Thymus (tissue), 11 donors: ENCODE measurements at regions not wholly inside any gene's neighbourhood (a gene's known extent, or its start where the extent isn't known, plus 50 kb on each side); places are given as distances from the start of the nearest gene placed in this dataset.
"Not testable (repeated sequence)": the region's sequence is repeated elsewhere in the genome, so short reads cannot be mapped to it uniquely, and the experiment has no call there.

Experiments used
- DNase-seq, 9 donors: peaks; one replicate each; pipeline ENCODE4 v3.0.0-alpha.2; 2013; ENCODE audit warnings: low spot score in 9 of 9, low read depth in 6 of 9, missing footprints in 1 of 9
- H3K27ac ChIP-seq, 2 donors: one replicate each; pipeline ENCODE4 v1.5.1; 2013; ENCODE audit warnings: control low read depth in 1 of 2, low read depth in 1 of 2, low read length in 1 of 2, mild to moderate bottlenecking in 1 of 2, moderate library complexity in 1 of 2
- H3K27me3 ChIP-seq, 2 donors: one replicate each; pipeline ENCODE4 v1.5.1; 2013; ENCODE audit warnings: low read length in 1 of 2; ENCODE audit not compliant: control insufficient read depth in 2 of 2, insufficient read depth in 1 of 2
- H3K36me3 ChIP-seq, 2 donors: one replicate each; pipeline ENCODE4 v1.5.1; 2013; ENCODE audit warnings: low read length in 1 of 2, mild to moderate bottlenecking in 1 of 2, moderate library complexity in 1 of 2; ENCODE audit not compliant: control insufficient read depth in 2 of 2, insufficient read depth in 2 of 2
- H3K4me1 ChIP-seq, 2 donors: one replicate each; pipeline ENCODE4 v1.5.1; 2013; ENCODE audit warnings: low read length in 2 of 2; ENCODE audit not compliant: control insufficient read depth in 2 of 2, insufficient read depth in 2 of 2
- H3K4me3 ChIP-seq, 2 donors: one replicate each; pipeline ENCODE4 v1.5.1; 2013; ENCODE audit warnings: low read length in 2 of 2, control low read depth in 1 of 2, mild to moderate bottlenecking in 1 of 2
- H3K9me3 ChIP-seq, 2 donors: one replicate each; pipeline ENCODE4 v1.5.1; 2013; ENCODE audit warnings: low read length in 1 of 2, mild to moderate bottlenecking in 1 of 2; ENCODE audit not compliant: control insufficient read depth in 2 of 2, insufficient read depth in 1 of 2
- WGBS: extraction: QIAGEN DNeasy Blood & Tissue Kit; methylation state at CpG from one replicate; pipeline ENCODE4 v1.1.7; 2013; 5-methylcytosine and 5-hydroxymethylcytosine counted together
- donor health status: healthy.

DNA sequence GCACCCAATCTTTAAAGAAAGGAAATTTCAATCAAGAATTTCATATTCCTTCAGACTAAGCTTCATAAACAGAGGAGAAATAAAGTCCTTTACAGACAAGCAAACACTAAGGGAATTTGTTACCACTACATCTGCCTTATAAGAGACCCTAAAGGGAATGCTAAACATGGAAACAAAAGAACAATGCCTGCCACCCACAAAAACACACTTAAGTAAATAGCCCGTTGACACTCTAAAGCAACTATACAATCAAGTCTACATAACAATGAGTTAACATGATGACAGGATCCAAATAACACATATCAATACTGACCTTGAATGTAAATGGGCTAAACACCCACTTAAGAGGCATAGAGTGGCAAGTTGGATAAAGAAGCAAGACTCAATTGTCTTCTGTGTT lies 1056.9 kb upstream of the ATXN8OS start:
- Histone ChIP-seq H3K36me3 (no peaks in the 10 kb centered on the region), H3K27ac (no peak overlapping the region), H3K9me3 (peaks cover 0 to 3% of the 10 kb centered on the region in 2 donors), H3K4me1 (no peaks in the 10 kb centered on the region), H3K4me3 (no peak overlapping the region), H3K27me3 (no peaks in the 10 kb centered on the region)
- 67% methylated on average over 1 of the region's 1 CpG for WGBS
- no peak for DNase-seq

DNA sequence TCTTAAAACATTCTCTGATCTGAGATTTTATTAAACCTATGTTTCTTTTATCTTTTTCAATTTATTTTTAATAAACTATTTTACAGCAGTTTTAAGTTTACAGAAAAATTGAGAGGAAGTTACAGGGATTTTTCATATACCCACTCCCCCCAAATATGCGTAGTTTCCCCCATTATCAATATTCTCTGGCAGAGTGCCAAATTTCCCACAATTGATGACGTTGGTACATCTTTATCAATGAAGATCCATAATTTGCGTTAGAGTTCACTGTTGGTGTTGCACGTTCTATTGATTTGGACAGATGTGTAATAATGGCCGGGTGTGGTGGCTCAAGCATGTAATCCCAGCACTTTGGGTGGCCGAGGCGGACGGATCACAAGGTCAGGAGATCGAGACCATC lies 1063.0 kb upstream of the ATXN8OS start:
- H3K9me3 ChIP-seq = no peaks in the 10 kb centered on the region
- no peaks in the 10 kb centered on the region for H3K36me3 ChIP-seq
- no peaks in the 10 kb centered on the region for H3K4me1 ChIP-seq
- DNase-seq = no peak
- no peak overlapping the region for H3K4me3 ChIP-seq
- H3K27ac ChIP-seq = no peak overlapping the region
- H3K27me3 ChIP-seq = no peaks in the 10 kb centered on the region
- WGBS = 95% methylated on average over 9 of the region's 9 CpGs

DNA sequence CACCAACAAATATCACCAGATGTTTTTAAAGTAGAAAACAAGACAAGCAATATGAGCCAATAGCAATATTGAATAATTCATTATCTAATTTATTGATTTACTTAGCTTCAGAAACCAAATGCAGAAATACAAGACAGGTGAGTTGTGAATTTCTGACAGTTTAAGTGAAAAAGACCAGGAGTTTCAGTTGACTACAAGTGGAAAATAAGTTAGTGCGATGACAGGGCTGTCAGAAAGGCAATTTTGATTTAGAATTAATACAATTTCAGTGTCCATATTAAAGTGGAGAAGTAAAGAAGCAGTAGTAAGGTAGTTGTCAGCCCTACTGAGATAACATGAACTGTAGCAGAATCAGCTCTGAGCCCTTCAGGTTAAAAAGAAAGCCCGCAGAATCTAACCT lies 1066.7 kb upstream of the ATXN8OS start:
- no peaks in the 10 kb centered on the region for H3K4me1 ChIP-seq
- no peak overlapping the region for H3K4me3 ChIP-seq
- H3K27me3 ChIP-seq = no peaks in the 10 kb centered on the region
- WGBS = 89% methylated on average over 2 of the region's 2 CpGs
- H3K27ac ChIP-seq = no peak overlapping the region
- H3K36me3 ChIP-seq = no peaks in the 10 kb centered on the region
- H3K9me3 ChIP-seq = peaks cover 0 to 2% of the 10 kb centered on the region in 2 donors
- DNase-seq = no peak

DNA sequence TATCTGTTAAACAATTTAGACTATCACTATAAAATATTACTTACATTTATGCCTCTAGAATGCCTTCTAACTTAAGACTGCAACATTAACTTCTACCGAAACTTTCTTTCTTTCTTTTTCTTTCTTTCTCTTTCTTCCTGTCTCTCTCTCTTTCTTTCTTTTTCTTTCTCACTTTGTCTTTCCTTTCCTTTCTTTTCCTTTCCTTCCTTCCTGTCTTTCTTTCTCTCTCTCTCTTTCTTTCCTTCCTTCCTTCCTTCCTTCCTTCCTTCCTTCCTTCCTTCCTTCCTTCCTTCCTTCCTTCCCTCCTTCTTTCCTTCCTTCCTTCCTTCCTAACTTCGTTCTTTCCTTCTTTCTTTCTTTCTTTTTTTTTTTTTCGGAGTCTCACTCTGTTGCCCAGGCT lies 1071.9 kb upstream of the ATXN8OS start:
- Histone ChIP-seq H3K27ac (no peak overlapping the region), H3K4me3 (no peak overlapping the region), H3K9me3 (peaks cover 0 to 4% of the 10 kb centered on the region in 2 donors), H3K27me3 (no peaks in the 10 kb centered on the region), H3K36me3 (no peaks in the 10 kb centered on the region), H3K4me1 (no peaks in the 10 kb centered on the region)
- no peak for DNase-seq
- WGBS = 90% methylated on average over 3 of the region's 3 CpGs

DNA sequence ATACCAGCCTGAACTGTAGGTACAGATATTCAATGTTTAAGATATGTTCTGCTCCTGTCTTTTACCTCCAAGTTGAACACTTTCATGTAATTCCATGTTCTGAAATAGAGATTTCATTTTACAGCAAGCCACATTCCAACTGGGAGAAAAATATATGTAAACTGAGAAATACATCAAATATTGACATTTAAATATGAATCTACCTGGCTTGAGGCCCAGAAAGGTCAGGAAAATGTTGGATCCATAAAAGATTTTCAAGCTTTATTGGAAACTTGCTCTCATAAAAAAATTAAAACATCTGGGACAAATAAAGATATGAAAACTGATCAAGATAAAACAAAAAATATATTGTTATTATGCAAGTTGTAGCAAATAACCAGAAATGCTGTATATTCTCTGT lies 1078.7 kb upstream of the ATXN8OS start:
- Histone ChIP-seq H3K27ac (no peak overlapping the region), H3K36me3 (no peaks in the 10 kb centered on the region), H3K9me3 (no peaks in the 10 kb centered on the region), H3K4me1 (no peaks in the 10 kb centered on the region), H3K27me3 (no peaks in the 10 kb centered on the region), H3K4me3 (no peak overlapping the region)
- DNase-seq = no peak

DNA sequence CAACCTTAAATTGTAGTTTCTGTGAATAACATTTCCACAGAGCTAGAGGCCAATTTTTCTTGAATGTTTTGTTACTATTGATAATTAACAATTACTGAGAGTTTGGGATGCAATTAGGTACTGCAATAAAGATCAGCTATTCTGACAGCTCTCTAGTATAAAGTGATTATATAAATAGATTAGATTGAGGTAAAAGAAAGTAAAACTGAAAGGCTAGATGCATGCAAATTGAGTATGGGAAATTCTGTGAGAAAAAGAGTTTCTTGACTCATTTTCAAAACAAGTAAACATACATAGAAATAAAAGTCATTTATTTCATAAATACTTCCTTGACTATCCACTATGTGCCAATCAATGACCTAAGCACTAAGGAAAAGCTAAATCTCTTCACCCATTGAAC lies 1087.5 kb upstream of the ATXN8OS start:
- Histone ChIP-seq H3K36me3 (no peaks in the 10 kb centered on the region), H3K27ac (no peak overlapping the region), H3K9me3 (no peaks in the 10 kb centered on the region), H3K27me3 (no peaks in the 10 kb centered on the region), H3K4me1 (no peaks in the 10 kb centered on the region), H3K4me3 (no peak overlapping the region)
- DNase-seq = no peak

DNA sequence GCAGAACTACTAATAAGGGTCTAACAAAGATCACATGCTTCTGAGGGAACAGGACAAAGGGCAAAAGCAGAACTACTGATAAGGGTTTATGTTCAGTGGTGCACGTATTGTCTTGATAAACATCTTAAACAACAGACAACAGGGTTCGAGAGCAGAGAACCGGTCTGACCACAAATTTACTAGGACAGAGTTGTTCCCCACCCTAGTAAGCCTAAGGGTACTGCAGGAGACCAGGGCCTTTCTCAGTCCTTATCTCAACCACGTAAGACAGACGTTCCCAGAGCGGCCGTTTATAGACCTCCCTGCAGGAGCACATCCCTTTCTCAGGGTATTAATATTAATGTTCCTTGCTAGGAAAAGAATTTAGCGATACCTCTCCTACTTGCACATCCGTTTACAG lies 1089.5 kb upstream of the ATXN8OS start:
- not testable (repeated sequence) for H3K36me3 ChIP-seq, H3K27me3 ChIP-seq, H3K27ac ChIP-seq, DNase-seq, H3K4me3 ChIP-seq, H3K4me1 ChIP-seq, H3K9me3 ChIP-seq
- WGBS = 73% methylated on average over 9 of the region's 9 CpGs

DNA sequence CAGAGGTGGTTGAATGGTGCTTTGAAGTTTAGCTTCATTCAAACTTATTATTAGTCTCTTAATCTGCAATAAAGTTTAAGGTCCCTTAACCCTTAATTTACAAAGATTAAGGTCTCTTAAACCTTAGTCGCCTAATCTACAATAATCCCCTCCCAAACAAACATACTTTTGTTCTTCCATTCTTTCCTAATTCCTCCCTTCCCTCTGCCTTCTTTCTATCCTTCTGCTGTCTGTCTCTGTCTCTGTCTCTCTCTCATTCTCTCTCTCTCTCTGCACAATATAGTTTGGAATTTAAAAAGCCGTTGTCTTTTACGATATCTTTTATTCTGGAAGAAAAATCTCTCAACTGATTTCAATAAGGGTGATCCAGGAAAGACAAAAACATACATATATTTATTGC lies 1096.8 kb upstream of the ATXN8OS start:
- Histone ChIP-seq H3K4me1 (no peaks in the 10 kb centered on the region), H3K9me3 (no peaks in the 10 kb centered on the region), H3K4me3 (no peak overlapping the region), H3K27me3 (no peaks in the 10 kb centered on the region), H3K36me3 (no peaks in the 10 kb centered on the region), H3K27ac (no peak overlapping the region)
- WGBS = 95% methylated on average over 3 of the region's 3 CpGs
- no peak for DNase-seq

DNA sequence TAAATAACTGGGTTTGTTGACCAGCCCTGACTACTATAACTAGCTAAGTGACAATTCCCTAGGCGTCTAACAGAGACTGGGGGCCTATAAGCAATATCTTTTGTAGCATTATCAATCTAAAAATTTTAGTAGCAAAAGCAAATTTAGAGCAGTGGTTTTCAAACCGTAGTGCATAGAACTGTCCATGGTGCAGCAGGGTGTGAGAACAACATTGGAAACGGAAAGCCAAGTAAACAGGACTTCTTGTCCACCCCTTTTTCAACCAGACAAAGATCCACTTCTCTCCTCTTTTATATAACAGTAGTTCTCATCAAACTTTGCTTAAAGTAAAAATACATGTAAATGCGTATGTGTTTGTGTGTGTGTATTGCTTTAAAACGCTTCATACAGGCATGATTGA lies 1099.1 kb upstream of the ATXN8OS start:
- Histone ChIP-seq H3K9me3 (no peaks in the 10 kb centered on the region), H3K4me1 (no peaks in the 10 kb centered on the region)
- WGBS = 92% methylated on average over 5 of the region's 5 CpGs

DNA sequence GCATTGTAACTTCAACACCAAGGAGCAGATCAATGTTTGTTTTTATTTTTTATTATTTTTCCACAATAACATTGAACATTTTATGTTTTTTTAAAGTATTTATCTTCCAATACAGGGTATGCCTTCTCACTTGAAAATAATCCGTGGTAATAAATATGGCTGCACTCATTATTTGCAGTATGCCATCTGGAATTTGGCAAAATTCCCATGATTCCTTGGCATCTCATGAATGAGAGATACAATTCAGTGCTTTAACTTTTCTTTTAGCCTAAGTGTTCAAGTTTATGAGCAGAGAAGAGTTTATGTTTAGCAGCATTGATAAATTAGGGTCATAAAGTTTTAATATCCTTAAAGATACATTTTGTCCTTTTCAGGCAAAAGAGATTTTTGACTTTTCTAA lies 1109.6 kb upstream of the ATXN8OS start:
- Histone ChIP-seq H3K4me3 (no peak overlapping the region), H3K36me3 (no peaks in the 10 kb centered on the region), H3K27me3 (no peaks in the 10 kb centered on the region), H3K9me3 (no peaks in the 10 kb centered on the region), H3K27ac (no peak overlapping the region), H3K4me1 (no peaks in the 10 kb centered on the region)
- no peak for DNase-seq
- 99% methylated on average over 1 of the region's 1 CpG for WGBS

More for the DNA sequence above, 1099.1 kb upstream of the ATXN8OS start:
- no peak overlapping the region for H3K27ac ChIP-seq
- H3K27me3 ChIP-seq = no peaks in the 10 kb centered on the region
- no peaks in the 10 kb centered on the region for H3K36me3 ChIP-seq
- DNase-seq = no peak
- H3K4me3 ChIP-seq = no peak overlapping the region
